Kidney (tissue), 13 donors: ENCODE measurements at regions not wholly inside any gene's neighbourhood (a gene's known extent, or its start where the extent isn't known, plus 50 kb on each side); places are given as distances from the start of the nearest gene placed in this dataset.

Experiments used
- DNase-seq, 5 donors: peaks; one replicate each; pipeline ENCODE4 v3.0.0-alpha.2; 2013 to 2020
- FAIRE-seq: peaks from 2 replicates; lab custom pipeline; 2012; peaks lifted over from hg19 to GRCh38; lab: Jason Lieb, UNC
- H3K27ac ChIP-seq, 2 donors: one replicate each; pipeline ENCODE4 v1.7.0; 2013; ENCODE audit warnings: low read depth in 2 of 2, low read length in 2 of 2, inconsistent platforms in 1 of 2
- H3K27me3 ChIP-seq: one replicate; pipeline ENCODE4 v1.7.1; 2013; ENCODE audit warnings: low read length, inconsistent platforms; ENCODE audit not compliant: control insufficient read depth, insufficient read depth
- H3K36me3 ChIP-seq, 3 donors: one replicate each; pipeline versions ENCODE4 v1.7.0 to v1.7.1; 2013; ENCODE audit warnings: low read length in 3 of 3, control low read depth in 1 of 3, inconsistent platforms in 1 of 3; ENCODE audit not compliant: insufficient read depth in 3 of 3, control insufficient read depth in 2 of 3
- H3K4me1 ChIP-seq, 3 donors: one replicate each; pipeline versions ENCODE4 v1.7.0 to v1.7.1; 2013; ENCODE audit warnings: low read length in 3 of 3, inconsistent platforms in 1 of 3, low read depth in 1 of 3; ENCODE audit not compliant: control insufficient read depth in 2 of 3, insufficient read depth in 2 of 3
- H3K4me3 ChIP-seq, 3 donors: one replicate each; pipeline versions ENCODE4 v1.7.0 to v1.8.1; 2013; ENCODE audit warnings: low read length in 3 of 3, control low read depth in 1 of 3, inconsistent platforms in 1 of 3
- H3K9ac ChIP-seq, 3 donors: one replicate each; pipeline versions ENCODE4 v1.7.0 to v1.7.1; 2013; ENCODE audit warnings: low read length in 3 of 3, control low read depth in 1 of 3, inconsistent platforms in 1 of 3
- H3K9me3 ChIP-seq, 3 donors: one replicate each; pipeline versions ENCODE4 v1.7.0 to v1.7.1; 2013; ENCODE audit warnings: low read length in 3 of 3, control low read depth in 1 of 3, inconsistent platforms in 1 of 3; ENCODE audit not compliant: control insufficient read depth in 2 of 3, insufficient read depth in 1 of 3
- CTCF ChIP-seq: IDR thresholded peaks from 3 replicates; pipeline ENCODE4 v1.5.1; 2012; ENCODE audit warnings: mild to moderate bottlenecking, moderate library complexity, borderline replicate concordance; ENCODE audit not compliant: insufficient read depth; ENCODE audit errors: extremely low read depth
- intact Hi-C: fragments of 100-400 bp; cut with DNase I; formaldehyde crosslinking; loops from one replicate; pipeline ENCODE4 v1.11.1; 2022
- donor health status: control.
- donor health status: control.
- donor health status: control.
- donor health status: control.
- donor health status: control.
- donor health status: DM: yes; HTN: yes; CAD: no.
- donor health status: Normal renal cell carcinoma (clear cell type).

- intact Hi-C loops: no loop called here
- H3K27ac ChIP-seq: no peak overlapping the region
- FAIRE-seq: no peak
- no peak for TF ChIP-seq CTCF
- H3K9ac ChIP-seq: no peak overlapping the region
- H3K4me1 ChIP-seq: no peaks in the 10 kb centered on the region
- no peaks in the 10 kb centered on the region for H3K36me3 ChIP-seq
- H3K27me3 ChIP-seq: no peaks in the 10 kb centered on the region
- no peak for DNase-seq
- no peaks in the 10 kb centered on the region for H3K9me3 ChIP-seq
- no peak overlapping the region for H3K4me3 ChIP-seq
Observed at GRCh38 chr20:1833216-1833615, 62.0 kb upstream of the SIRPA start.

- Histone ChIP-seq H3K9ac (no peak overlapping the region), H3K4me3 (no peak overlapping the region), H3K27ac (no peak overlapping the region), H3K36me3 (no peaks in the 10 kb centered on the region), H3K4me1 (no peaks in the 10 kb centered on the region), H3K9me3 (no peaks in the 10 kb centered on the region), H3K27me3 (no peaks in the 10 kb centered on the region)
- intact Hi-C loops: no loop called here
- DNase-seq (no peak), FAIRE-seq (no peak)
- TF ChIP-seq CTCF: no peak
Observed at GRCh38 chr20:1832634-1833033, 62.6 kb upstream of the SIRPA start.

GRCh38 chr20:1831606-1832005 is 63.6 kb upstream of the SIRPA start:
- no peaks in the 10 kb centered on the region for H3K36me3 ChIP-seq
- DNase-seq (no peak), FAIRE-seq (no peak)
- no peaks in the 10 kb centered on the region for H3K27me3 ChIP-seq
- no peaks in the 10 kb centered on the region for H3K4me1 ChIP-seq
- intact Hi-C loops: no loop called here
- no peak overlapping the region for H3K27ac ChIP-seq
- no peak for TF ChIP-seq CTCF
- no peaks in the 10 kb centered on the region for H3K9me3 ChIP-seq
- no peak overlapping the region for H3K4me3 ChIP-seq
- no peak overlapping the region for H3K9ac ChIP-seq

GRCh38 chr20:1831096-1831495 is 64.1 kb upstream of the SIRPA start:
- FAIRE-seq: no peak
- intact Hi-C loops: no loop called here
- H3K4me3 ChIP-seq: no peak overlapping the region
- DNase-seq: no peak
- no peaks in the 10 kb centered on the region for H3K9me3 ChIP-seq
- H3K36me3 ChIP-seq: no peaks in the 10 kb centered on the region
- H3K27ac ChIP-seq: no peak overlapping the region
- H3K4me1 ChIP-seq: no peaks in the 10 kb centered on the region
- no peaks in the 10 kb centered on the region for H3K27me3 ChIP-seq
- no peak for TF ChIP-seq CTCF
- H3K9ac ChIP-seq: no peak overlapping the region
